HG03045 (cell line): ENCODE measurements at regions not wholly inside any gene's neighbourhood (a gene's known extent, or its start where the extent isn't known, plus 50 kb on each side); places are given as distances from the start of the nearest gene placed in this dataset.

ENCODE experiments used
- ATAC-seq: cut with Tn5 transposase; IDR thresholded peaks from one replicate; pipeline ENCODE4 v1.9.1; 2021; ENCODE audit warnings: mild to moderate bottlenecking, moderate library complexity; ENCODE audit not compliant: unreplicated experiment

DNA sequence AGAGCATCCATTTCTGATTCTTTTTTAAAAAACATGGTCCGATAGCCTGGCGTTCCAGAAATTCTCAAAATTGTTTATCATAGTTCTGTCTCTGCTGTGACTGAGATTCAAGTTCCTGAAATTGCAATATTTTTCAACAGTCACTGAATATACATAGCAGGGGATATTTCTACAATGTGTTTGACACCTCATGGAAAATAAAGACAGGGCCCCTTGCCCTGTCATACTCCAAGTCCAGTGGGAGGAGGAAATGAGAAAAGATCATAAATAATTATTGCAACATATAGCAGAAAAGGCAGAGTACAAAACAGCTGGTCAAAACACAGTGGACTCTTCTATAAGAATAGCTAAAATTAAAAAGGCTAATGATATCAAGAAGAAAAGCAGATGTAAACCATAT lies 234.8 kb upstream of the SPTLC3 start:
- no peak for ATAC-seq

DNA sequence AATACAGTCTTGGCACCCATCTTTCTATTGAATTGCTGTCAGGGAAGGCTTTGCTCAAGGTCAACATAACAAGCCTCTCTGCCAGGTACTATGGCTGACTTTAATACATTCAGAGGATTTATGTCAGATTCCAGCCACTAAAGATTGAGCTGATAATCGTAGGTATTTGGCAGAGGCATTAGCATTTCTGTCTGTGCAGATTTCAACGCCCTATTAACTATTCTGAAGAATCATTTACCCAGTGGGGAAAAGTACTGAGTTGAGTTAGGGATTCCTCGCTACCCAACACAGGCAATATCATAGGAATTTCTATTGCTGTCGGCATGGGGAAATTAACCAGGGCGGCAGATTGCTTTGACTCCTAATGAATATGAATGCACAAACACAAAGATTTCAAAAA lies 233.7 kb upstream of the SPTLC3 start:
- no peak for ATAC-seq

DNA sequence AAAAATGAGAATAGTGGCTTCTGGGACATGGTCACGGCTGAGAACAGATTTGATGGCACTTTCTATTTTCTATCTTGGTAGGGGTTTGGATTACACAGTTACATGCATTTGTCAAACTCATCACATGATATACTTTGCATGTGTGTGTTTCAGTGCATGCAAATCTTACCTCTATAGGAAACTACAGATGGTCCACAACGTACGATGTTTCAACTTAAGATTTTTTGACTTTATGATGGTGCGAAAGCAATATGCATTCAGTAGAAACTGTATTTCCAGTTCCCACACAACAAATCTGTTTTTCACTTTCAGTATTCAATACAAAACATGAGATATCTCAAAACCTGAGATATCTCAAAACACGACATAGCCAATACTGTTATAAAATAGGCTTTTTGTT lies 231.8 kb upstream of the SPTLC3 start:
- no peak for ATAC-seq

DNA sequence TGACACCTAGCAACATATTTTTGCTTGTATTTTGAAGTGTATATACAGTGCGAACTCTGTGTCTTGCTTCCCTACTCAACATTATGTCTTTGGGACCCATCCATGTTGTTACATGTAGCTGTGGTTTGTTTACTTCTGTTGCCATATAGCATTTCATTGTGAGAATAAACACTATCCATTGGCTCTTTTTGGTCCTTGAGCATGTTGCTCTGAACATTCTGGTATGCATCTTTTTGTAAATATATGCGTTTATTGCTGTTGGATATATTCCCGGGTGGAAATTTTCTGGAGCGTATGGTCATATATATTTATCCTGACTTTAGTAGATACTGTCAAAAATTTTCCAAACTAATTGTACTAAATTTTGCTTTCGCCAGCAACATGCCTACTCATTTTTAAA lies 222.5 kb upstream of the SPTLC3 start:
- ATAC-seq, result no peak

DNA sequence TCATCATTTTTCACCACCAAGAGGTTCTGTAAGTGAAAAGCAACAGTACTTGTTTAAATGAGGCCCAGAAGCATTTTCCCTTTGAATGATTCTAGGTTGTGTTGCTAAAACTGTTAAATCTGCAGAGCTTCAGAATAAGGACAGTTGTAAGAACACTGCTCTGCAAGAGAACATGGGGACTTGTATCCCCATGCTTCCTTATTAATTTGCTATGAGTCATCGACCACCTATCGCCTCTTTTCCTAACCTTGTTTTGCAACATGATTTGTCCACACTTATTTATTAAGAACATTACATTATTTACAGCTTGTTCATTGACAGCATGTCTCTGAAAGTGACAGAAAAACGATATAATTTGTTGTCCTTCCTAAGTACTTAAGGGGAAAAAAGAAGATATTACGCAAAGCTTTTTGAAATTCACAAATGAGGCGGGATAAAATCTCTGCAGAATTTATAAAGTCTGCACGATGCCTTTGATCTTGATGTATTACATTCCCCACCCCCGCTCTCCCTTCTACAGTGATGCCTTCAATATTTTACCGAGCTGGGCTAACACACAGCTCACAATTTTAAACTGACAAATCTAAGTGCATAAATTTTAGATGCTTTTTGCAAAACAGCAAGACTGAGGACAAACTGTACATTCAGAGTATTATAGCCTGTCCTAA lies 220.0 kb upstream of the SPTLC3 start:
- no peak for ATAC-seq

DNA sequence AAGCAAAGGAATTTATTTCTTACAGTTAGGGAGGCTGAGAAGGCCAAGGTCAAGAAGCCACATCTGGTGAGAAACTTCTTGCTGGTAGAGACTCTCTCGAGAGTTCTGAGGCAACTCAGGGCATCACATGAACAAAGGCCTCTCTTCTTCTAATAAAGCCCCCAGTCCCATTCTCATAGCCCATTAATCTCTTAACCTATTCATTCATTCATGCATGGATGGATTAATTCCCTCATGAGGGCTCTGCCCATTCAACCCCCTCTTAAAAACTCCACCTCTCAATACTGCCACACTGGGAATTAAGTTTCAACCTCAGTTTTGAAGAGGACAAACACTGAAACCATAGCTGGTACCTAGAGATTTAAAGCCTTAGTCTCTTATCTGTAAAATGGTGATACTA lies 217.9 kb upstream of the SPTLC3 start:
- ATAC-seq, result no peak

DNA sequence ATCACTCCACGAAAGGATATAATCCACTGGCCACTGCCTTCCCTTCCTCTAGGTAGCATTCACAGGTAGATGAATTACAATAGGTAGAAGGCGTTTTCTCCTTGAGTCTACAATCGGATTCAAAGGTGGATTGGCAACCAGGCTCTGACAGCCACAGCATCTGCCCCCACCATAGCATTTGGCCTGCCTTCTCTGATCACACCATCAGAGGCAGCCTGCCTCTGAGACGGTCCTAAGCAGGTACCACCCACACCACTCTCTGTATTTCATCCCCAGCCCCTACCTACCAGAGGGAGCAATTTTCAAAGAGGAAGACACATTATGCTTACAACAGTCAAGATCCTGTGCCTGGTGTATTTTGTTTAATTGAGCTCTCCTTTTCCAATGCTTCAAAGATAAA lies 210.5 kb upstream of the SPTLC3 start:
- ATAC-seq, result no peak

DNA sequence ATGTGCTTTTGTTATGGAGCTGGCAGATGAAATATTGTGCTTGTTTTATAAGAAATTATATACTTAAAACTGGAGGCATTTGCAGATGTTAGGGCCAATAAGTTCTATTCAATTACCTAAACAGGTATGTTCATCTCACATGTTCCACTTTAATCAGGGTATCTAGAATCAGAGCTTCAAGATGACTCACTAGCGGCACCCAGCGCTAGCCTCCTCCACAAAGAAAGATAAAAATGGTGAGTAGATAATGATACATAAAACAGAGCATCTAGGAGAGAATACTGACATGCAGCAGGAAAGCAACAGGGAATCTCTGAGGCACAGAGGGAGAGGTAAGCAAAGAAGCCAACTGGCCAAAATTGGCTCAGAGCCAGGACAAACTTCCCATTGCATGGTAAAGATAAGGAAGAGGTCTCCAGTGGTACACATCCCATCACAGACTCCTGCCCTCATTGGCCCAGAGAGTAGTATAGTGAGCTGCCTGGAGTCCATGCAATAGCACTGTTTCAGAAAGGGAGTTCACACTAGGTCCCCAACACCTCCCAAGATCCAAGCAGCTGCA lies 200.7 kb upstream of the SPTLC3 start:
- ATAC-seq, result no peak

DNA sequence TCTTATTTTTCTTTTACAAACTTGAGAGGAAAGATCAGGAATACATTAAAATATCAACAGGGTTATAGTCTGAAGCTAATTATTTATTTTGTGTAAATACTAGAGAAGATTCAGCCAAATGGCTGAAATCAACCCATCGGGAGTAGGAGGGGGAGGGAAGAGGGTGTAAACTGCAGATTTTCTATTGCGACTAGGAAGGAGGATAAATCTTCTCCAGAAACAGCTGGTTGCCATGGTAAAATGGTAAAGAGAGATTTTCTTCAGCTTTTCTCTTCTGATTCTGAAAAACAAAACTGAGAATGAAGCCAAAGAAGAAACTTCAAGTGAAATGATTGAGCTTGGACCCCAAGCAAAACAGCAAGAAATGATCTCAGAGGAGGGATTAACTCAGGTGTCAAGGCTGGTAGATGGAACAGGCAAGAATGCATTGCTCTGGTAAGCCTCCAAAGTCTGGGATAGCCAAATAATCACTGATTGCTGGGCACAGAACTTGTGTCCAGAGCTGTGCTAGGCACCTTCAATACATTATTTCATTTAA lies 193.5 kb upstream of the SPTLC3 start:
- no peak for ATAC-seq

DNA sequence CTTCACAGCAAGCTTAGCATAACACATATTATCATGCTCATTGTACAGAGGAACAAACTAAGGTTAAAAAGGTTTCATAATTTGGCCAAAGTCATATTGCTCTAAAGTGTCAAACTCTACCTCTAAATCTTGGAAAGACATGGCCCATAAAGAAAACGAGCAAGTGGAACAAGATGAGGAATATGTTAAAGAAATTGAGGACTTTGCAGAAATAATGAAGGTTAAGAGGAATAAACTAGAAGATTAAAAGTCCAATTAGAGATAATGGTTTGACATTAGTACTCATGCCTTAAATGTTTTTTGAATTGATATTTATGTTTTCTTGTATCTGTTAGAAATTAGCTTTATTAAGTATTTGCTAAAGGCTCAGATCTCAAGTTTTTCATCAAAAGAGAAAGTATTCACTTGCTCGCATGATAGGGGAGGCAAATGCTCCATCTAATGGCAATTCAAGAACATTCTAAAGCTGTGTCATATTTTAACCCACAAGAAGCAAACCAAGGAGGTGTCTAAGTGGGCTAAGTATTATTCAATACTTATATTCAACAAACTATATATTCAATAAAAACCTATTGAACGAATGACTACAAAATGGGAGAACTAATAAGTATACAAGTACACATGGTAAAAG lies 192.9 kb upstream of the SPTLC3 start:
- no peak for ATAC-seq

DNA sequence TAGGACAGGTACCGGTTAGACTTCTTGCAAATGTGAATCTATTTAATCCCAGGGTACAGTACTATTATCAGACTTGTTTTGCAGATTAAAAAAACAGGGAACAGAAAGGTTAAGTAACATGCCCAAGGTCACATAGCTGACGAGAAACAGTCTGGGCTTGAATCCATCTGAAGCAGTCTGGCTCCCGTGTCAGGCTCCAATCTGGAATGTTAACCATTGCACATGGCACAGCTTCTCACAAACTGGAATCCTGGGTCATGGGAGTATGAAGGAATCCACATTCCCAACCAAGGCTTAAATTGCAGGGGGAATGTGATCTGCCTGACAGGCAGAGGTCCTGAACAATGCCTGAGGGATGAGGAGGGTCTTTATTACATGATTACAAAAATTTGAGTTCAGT lies 187.5 kb upstream of the SPTLC3 start:
- no peak for ATAC-seq

DNA sequence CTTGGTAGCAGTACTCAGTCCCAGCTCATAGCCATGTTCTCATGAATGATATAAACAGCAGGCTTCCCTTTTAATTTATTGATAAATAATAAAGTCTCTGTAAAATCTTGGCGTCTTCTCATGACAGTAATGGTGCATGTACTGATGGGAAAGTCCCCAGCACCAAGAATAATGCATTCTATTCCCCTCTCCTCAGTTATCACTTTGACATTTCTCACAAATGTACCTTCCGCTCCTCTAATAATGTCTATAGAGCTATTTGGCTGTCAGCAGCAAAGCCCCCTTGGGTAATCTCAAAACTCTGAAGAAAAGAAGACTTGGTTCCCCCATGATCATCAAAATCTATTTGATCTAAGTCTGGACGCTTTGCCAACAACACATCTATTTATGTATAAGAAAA lies 185.0 kb upstream of the SPTLC3 start:
- ATAC-seq, result no peak

DNA sequence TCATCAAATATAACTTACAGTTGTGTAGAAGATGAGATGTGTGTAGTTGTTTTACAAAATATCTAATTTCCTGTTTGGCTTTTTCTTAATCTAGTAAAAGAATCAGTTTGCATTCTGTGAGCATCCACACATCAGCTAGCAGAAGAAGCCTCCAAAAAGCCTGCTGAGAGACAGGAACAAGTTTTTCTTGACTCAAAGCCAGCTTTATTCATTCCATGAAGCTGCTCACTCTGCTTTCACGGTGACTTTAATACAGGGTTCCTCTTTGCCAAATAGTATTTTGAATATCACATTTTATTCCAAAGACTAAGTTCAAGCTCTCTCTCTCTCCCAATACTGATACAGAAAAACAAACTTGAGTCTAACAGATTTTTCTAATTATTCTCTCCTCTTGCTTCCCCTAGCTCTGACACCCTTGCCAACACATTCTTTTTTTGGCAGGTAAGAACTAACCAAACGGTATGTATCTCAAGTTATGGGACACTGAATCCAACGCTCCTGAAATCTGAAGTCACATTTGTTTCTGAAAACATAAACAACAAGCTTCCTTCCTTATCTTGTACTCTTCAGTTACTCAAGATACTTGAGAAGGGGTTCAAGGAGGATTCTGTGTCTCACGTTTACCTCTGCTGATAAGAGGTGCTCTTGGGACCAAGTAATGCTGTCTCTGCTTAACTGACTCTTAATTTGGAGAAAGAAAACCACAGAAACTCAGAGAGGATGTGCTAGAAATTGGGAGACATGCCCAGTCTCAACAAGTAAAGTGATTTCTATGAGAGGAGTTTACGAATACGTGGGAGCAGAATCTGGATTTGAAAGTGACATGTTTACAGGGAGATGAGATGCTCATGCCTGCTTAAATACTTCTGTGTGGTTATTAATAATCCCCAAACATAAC lies 184.2 kb upstream of the SPTLC3 start:
- no peak for ATAC-seq

DNA sequence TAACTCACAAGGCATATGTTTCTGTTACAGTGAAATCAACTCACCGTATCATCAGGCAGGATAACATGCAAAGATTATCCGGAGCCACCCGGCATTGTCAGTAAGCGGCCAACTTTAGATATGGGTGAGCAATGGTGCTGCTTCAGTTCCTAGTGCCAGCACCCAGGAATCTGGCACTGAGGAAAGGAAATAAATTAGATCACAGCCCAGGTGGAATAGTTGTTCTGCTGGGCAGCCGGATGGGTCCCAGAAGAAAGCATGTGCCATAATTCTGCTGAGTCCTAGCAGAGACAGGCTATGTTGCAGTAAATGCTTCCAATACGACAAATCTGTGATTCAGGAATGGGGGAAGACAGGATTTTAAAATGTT lies 183.6 kb upstream of the SPTLC3 start:
- no peak for ATAC-seq

DNA sequence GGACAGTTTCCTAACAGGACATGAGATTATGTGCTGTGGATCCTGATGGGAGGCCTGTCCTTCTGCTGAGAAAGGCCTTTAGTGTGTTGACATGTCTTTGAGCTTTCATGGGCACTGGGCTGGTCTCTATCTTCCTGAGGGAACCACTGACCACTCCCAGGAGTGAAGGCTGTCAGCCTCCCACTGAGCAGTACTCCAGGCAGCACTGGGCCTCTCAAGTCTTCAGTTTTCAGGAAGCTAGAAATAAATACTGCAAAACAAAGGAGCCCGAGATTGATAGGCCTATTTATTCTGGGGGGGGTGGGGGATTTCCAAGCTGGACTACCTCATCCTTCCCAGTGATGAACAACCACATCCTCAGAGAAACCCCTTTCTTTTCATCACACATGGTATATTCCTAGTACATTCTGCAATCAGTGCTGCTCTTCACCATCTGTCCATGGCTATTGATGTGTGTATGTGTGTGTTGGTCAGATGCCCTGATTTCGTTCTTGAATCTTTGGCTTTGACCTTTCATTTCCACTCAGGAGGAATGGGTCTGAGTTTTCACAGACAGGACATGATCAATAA lies 180.9 kb upstream of the SPTLC3 start:
- no peak for ATAC-seq

DNA sequence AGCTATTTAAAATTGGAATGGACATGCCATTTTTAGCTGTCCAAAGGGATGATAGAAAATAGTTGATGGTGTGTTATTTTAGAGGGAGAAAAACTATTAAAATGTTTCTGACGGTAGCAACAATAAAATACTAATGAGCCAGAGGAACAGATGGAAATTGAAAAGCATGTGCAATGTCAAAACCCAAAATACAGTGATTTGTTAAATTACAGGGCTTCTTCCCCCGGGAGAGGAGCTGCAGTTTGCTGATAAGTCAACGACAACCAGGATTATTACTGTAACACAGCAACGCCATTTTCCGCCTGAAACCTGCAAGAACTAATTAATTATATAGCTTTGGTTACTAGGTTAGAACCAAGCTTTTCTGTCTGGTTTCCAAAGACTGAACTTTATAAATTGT lies 179.6 kb upstream of the SPTLC3 start:
- no peak for ATAC-seq

DNA sequence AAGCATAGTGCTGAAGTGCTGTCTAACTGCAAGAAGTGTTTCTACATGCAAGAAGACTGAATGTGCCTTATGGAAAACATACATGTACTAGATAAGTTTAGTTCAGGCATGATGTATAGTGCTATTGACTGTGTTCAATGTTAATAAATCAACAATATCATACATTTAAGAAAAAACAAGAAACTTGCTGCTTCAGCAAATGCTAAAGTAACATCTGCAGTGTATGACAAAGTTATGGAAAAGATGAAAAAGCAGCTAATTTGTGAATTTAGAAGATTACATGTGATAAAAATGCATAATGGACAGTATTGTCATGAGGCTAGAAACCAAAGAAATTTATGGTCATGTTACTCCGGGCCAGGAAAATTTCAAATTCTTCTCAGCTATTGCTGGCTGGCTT lies 174.9 kb upstream of the SPTLC3 start:
- no peak for ATAC-seq

DNA sequence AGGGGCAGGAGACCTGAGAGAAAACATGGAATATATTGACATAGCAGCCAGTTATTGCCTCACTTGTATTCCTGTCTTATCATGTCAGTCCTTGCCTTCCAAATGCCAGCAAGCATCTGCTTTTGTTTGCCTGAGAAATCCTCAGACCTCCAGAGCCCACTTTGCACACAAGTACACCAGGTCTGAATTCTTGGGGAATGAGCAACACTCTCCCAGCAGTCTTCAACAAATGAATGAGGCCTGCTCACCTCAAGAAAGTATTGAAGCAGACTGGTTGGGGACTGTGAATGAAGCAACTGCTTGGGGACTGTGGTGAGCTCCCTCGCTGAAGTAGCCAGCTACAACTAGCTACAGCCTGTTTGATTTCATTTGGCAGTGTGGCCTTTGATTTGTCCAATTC lies 172.8 kb upstream of the SPTLC3 start:
- ATAC-seq, result no peak

DNA sequence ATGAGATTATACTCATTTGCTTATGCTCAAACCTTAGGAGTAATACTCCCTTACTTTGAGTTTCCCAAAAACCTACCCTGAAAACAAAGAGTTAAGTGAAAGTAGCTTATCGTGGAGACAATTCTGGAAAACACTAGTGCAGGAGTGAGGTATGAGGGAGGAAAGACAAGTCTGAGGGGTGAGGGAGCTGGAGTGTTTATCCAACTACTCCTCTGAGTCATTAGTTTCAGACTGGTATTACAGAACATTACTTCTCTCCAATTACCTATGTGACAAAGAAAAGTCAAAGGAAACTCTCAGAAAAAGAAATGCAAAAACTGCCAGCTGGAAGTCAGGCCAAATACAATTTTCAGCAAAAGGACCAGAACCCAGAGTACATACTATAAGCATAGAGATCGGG lies 171.1 kb upstream of the SPTLC3 start:
- ATAC-seq, result no peak

DNA sequence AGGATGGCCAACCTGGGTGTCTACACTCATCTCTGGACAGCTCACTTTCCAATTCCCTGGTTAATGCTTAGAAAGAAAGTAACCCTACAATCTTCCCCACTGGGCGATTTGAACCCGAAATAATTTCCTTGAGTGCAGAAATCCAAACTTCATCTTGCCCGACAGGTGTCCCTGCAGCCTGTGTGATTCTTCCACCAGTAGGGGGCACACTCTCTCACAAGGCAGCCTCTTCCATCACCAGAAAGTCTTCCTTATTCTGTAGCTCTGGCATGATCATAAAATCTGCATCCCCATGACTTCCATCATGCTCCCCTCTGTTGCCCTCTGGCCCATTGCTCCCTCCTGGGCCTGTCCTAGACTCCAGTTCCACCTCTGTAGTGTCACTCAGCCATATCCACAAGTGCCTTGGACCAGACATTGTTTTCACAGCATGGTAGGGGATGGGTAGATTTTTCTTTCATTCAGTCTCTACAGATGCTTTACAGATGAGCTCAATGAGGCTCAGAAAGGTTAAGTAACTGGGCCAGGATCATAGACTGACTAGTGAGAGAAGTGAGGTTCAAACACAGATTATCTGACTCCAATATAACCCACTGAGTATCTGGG lies 170.4 kb upstream of the SPTLC3 start:
- no peak for ATAC-seq

DNA sequence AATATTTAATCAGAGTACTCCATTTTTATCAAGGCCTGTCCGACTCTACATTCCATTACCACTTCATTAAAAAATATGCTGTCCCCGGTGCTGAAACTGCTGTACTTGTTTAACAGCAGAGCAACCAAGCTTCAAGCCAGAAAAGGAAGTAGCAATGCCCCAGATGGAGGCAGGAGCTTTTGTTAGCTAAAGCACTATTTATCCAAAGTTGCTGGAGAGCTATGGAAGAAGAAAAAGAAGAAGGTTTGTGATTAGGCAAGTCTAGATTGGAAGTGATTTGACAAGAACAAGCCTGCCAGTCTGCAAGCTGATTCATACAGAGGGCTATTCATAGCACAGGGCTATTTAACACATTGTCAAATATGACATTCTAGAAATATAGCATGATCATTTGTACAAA lies 160.9 kb upstream of the SPTLC3 start:
- ATAC-seq, result no peak
